ENCODE measurements at regions not wholly inside any gene's neighbourhood (a gene's known extent, or its start where the extent isn't known, plus 50 kb on each side); places are given as distances from the start of the nearest gene placed in this dataset.

- no peak for DNase-seq
These were observed 184.1 kb downstream of the MBOAT1 start for GRCh38 chr6:20028143-20028542.

DNA sequence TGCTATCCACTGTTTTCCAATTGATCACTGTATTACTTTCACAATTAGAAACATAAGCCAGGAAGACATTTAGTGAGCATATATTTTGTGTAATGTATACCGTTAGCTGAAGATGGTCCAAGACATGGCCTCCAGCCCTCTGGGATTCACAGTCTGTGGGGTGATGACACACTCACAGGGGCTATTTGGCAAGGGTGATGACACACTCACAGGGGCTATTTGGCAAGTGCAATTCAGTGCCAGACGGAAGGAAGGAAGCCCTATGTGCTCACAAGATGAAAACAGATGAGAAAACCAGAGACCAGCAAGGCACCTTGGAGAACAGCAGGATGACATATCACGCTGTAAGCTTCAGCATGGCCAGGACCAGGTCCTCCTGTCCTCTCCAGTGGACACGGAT, 183.7 kb downstream of the MBOAT1 start:
- DNase-seq: no peak

- DNase-seq: no peak
These were observed 182.3 kb downstream of the MBOAT1 start for GRCh38 chr6:20029979-20030378.

GRCh38 chr6:20031342-20031741, 180.9 kb downstream of the MBOAT1 start:
- DNase-seq: no peak

DNA sequence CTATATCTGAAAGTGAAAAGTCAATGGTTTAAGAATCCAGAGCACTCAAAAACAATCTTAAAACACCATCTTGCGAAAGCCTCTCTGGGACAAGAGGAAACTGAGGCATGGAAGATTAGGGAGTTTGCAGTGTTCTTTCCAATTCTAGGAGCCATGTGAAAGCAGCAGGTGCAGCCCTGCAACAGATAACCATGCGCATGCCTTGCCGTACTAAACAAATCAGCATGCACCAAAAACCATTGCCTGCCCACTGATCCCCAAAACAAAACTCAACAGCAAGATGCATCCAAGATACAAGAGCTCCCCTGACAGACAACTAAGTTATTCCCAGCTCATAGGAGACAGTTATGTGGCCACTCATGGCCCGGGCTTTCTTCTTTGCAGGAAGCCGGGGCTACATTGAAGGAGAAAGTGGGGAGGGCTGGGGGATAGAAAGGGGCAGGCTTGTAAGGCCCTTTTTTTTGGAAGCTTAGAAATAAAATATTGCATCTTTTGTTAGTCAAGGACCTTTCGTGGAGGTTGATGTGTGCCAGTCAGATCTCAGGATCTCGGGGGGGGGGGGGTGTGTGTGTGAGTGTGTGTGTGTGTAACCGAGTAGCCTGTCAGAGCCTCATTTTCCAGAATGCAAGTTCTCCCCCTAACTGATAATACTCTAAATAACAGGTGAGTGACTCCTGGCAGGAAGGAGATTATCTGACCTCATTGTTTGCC, 178.4 kb downstream of the MBOAT1 start:
- no peak for DNase-seq

DNA sequence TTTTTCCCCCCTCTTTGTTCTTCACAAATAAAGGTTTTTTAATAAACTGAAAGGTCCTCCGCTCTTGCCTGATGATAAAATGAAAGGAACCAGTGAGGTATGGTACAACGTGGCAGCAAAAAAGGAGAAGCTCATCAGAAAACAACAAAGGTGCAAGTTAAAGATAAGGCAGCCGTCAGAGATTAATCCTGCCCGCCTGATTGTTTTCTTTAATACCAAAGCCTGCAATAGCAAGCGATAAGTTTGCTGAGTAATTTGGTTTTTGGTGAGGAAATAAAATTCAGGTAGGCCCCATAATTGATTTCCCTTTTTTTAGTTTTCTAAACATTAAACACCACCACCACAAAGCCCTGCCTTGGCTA, 177.9 kb downstream of the MBOAT1 start:
- DNase-seq: no peak

DNA sequence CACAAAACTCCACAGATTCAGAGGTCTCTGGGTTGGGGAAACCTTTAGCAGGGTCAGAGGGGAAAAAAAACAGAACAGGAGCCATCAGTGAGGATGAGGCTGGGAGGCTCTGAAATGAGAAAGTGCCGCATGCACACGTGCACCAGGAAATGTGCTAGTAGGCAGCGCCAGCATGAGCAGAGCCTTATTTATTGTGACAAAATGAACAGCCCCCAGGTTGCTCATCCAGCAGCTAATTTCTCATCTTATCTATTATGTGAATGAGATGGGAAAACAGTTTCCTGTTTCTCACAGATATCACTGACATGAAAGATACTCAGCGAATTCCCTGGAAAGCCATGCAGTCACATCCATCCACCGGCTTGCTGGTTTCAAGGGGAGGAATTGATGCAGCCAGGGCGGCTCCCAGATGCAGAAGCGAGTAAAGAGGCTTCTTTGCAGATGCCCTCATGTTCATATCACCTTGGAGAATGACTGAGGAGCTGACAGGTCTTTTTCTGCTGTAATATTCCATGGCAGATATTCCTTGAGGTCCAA, 176.1 kb downstream of the MBOAT1 start:
- DNase-seq: no peak

DNA sequence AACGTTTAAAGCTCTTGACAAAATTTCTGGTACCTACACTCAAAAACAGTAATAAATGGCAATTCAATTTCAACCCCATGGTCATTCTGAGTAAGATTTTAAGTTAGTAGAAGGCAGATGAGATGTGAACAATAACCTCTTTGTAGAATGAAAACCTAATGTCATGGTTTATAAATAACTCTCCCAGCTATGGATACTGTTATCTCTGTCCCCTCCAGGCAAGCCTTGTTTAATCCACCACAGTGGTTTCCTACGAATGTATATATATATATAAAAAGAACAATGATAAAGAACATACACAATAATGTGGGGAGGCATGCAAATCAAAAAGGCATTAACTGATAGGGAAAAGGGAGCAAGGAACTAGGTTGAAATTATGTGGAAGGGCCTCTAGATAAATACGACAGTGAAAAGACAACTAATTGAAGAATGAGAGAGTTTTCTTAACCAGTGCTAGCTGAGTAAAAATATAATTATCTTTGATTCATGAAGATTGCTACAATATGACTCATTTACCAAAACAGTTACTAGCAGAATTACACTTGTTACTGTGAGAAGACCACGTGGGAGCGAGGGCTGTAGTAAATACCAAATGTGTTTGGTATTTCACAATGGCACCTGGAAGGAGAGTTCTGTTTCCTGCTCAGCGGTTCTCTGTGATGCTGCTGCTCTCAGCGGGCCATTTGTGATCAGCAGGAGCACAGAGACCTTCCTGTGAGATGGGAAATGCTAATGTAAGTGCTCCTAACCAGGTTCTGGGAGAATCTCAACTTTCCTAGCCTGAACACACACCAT, 173.7 kb downstream of the MBOAT1 start:
- no peak for DNase-seq

- DNase-seq: no peak
These were observed 167.4 kb downstream of the MBOAT1 start for GRCh38 chr6:20044883-20045282.

Data from NCI-H1092 (cell line).